GM21737 (cell line): ENCODE measurements at regions not wholly inside any gene's neighbourhood (a gene's known extent, or its start where the extent isn't known, plus 50 kb on each side); places are given as distances from the start of the nearest gene placed in this dataset.
"Not testable (repeated sequence)": the region's sequence is repeated elsewhere in the genome, so short reads cannot be mapped to it uniquely, and the experiment has no call there.

Experiments used
- ATAC-seq: cut with Tn5 transposase; IDR thresholded peaks from one replicate; pipeline ENCODE4 v1.9.1; 2021; ENCODE audit warnings: mild to moderate bottlenecking, moderate library complexity; ENCODE audit not compliant: unreplicated experiment

DNA sequence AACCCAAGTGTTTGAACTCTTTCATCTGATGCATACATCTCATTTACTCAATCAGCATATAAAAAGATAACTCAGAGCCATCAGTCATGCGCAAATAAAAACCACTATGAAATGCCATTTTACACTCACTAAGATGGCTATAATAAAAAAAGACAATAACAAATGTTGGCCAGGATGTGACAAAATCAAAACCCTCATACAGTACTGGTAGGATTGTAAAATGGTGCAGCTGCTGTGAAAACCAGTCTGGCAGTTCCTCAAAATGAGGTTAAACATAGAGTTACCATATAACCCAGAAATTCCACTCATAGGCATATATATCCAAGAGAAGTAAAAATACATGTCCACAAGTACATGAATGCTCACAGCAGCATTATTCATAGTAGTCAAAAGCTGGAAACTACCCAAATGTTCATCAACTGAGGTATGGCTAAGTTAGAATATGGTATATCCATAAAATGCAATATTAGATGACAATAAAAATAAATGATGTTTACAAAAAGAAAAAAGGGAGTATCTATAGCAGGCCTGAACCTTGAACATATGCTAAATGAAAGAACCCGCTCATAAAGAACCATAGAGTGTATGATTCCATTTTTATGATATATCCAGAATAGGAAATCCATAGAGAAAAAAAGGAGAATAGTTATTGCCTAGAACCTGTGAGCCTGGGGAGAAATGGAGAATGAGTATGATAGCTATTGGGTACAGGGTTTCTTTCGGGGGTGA, 265.1 kb downstream of the SIPA1L2 start:
- no peak for ATAC-seq

DNA sequence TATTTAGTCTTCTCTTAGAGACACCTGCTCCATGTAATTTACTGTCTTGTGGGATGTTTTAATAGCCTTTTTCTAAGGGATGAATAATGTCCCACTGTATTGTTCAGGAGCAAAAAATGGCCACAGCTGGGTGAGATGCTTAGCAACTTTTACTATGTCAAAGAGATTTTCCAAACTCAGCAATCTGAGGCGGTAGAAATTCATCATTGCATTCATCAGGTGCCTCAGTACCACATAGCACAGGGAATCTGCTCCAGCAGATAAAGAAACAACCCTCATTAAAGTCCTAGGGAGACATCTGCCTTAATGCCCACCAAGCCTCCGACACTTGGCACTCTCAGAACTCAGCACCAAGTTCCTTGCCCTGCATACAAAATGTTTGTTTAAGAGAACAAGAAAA, 266.9 kb downstream of the SIPA1L2 start:
- no peak for ATAC-seq

DNA sequence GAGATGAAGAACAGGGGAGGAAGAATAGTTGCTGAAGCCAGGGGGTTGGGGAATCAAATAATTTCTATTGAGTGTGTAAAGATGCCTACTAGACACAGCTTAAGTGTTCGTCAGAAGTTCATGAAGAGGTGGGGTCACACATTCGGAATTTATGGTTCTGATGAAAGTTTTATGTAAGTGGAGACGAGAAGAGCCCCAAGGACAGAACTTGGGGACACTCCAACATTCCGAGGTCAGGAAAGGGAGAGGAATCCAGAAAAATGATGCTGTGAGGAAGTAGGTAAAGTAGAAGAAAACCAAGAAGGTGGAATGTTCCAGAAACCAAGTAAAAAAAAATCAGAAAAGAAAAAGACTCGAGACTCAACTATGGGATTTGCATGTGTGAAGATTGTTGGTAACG, 272.5 kb downstream of the SIPA1L2 start:
- ATAC-seq: no peak

DNA sequence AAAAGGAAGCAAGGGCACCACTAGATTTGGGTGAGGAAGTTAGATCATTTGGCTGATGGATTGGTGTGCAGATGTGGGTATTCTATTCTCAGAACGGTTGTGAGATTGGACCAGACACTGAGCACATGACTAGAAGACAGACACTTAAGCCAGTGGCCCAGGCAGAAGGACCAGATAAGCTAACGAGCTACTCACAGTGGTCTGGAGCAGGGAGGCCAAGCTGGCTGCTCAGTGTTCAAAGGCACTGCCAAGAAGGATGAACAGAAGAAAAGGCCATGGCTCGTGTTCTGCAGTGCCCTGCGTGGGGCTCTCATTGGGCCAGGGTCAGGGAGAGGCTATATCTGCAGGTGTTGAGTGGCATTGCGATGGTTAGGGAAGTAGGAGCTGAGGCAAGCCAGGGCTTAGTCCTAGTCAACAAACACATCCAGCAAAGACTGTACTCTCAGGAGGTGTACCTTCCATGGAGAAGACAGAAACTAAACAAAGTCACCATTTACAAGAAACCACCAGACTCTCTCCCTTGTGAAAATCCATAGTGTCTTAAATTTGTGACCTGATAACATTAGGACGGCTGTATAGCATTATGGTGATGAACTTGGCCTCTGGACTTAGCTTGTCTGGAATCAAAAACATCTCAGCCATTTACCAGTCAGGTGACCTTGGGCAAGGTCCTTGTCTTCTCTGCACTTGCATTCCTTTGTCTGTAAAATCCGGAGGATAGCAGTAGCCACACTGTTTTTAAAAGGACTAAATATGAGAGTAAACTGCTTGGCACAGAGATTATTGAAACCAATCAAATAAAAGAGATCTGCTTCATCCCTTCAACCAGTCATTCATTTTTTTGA, 274.5 kb downstream of the SIPA1L2 start:
- no peak for ATAC-seq

DNA sequence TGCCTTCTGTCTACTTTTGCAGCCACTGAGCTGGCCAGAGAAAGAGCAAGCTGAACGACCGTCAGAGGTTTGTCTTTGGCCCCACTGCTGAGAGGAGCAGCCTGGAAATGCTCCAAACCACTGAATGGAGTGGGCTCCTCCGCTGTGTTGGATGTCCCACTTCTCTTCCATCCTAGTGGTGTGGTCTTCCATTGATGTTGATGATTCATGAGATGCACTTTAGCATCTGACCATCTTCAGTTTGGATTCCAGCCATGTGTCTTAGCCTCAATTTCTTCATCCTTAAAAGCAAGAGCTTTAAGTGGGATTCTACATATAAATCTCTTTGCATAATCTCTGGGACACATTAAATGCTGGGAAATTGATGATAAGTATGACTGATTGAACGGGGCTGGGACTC, 276.9 kb downstream of the SIPA1L2 start:
- no peak for ATAC-seq

DNA sequence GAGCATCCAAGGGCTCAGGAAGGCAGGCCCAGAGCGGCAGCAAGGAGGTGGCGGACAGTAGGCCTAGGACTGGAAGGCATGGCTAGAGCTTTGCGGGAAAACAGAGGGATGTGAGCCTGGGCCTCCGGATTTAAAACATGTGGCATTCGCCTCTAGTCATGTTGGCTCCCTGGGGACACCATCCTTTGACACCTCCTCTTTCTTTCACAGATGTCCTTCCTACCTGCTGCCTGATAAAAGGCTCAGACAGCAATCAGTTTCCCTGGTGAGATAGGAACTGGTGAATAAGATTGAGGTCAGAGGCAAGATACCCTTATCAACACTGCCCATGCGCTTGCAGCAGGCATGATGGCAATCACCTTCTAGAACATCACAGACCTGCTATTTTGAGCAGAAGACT, 277.6 kb downstream of the SIPA1L2 start:
- ATAC-seq: no peak

DNA sequence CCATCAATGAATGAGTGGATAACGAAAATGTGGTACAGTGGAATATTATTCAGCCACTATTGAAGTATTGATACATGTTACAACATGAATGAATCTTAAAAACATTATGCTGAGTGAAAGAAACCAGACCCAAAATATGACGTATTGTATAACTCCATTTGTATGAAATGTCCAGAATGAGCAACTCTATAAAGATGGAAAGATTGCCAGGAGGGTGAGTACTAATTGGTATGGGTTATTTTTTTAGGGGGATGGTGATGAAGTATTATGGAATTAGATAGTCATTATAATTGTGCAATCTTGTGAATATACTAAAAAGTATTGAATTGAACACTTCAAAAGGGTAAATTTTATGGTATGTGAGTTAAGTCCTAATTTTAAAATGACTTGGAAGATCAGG, 278.6 kb downstream of the SIPA1L2 start:
- no peak for ATAC-seq

DNA sequence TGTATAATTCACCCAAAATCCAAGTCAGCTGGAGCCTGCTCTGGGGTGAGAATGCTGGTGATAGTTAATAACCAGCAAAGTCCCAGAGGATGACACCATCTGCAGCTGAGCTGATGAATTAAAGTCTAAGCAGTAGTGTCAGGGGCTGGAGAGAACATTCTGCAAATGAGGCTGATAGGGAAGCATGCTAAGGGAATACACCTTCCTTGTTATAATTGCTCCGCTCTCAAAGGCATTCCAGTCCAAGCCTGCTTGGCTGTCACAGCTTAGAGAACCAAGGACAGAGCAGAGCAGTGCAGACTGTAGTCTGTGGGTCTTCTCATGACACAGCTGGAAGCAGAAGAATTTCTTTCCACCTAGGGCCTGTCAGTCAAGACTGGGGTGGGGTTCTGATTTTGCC, 283.1 kb downstream of the SIPA1L2 start:
- ATAC-seq: no peak

DNA sequence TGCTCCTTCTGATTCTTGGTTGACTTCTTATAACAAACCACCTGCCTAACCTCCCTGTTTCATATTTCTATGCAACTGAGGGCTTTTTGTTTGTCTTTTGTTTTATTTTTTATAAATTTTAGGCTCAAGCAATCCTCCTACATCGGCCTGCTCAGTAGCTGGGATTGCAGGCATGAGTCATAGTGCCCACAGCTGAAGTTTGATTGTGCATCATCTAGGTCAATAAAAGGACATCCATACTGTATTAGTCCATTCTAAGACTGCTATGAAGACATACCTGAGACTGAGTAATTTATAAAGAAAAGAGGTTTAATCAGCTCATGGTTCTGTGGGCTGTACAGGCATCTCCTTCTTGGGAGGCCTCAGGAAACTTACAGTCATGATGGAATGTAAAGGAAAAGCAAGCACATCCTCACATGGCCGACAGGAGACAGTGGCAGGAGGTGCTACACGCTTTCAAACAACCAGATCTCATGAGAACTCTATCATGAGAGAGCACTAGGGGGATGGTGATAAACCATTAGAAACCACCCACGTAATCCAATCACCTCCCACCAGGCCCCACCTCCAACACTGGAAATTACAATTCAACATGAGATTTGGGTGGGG, 285.0 kb downstream of the SIPA1L2 start:
- no peak for ATAC-seq

DNA sequence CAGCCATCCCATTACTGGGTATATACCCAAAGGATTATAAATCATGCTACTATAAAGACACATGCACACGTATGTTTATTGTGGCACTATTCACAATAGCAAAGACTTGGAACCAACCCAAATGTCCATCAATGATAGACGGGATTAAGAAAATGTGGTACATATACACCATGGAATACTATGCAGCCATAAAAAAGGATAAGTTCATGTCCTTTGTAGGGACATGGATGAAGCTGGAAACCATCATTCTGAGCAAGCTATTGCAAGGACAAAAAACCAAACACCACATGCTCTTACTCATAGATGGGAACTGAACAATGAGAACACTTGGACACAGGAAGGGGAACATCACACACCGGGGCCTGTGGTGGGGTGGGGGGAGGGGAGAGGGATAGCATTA, 285.7 kb downstream of the SIPA1L2 start:
- ATAC-seq: not testable (repeated sequence)

DNA sequence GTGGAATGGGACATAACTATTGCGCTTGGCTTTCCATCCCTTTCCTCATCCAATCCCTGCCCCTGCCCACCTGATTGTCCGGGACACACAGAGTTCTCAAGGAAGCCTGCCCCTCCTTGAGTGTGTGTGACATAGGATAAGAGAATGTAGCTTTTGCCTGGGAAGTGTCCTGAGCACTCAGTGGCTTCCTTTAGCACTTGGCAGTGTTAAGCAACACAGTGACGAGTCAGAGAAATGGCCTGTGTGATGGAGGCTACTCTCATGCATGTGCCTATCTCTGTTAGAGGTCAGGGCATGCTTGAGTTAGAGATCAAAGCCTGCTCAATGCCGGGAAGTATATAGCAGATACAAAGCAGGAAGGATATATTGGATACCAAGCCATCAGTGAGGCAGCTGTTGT, 289.5 kb downstream of the SIPA1L2 start:
- no peak for ATAC-seq

DNA sequence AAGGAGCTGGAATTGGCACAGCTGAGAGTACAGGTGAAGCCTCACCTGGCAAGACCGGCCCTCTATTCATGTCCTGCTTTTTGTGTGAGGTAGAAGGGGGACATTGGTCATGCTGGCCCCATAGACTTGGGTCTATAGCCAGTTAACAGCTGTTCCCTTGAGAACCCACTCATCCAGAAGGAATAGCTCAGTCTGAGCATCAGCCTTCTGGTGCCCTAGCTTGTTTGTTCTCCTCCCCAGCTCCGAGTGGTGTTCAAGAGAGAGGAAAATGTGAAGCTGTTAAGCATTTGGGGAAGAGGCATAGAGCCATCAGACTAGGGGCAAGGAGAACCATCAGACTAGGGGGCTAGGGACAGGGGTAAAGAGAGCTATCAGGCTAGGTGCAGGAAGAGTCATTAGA, 290.9 kb downstream of the SIPA1L2 start:
- no peak for ATAC-seq

DNA sequence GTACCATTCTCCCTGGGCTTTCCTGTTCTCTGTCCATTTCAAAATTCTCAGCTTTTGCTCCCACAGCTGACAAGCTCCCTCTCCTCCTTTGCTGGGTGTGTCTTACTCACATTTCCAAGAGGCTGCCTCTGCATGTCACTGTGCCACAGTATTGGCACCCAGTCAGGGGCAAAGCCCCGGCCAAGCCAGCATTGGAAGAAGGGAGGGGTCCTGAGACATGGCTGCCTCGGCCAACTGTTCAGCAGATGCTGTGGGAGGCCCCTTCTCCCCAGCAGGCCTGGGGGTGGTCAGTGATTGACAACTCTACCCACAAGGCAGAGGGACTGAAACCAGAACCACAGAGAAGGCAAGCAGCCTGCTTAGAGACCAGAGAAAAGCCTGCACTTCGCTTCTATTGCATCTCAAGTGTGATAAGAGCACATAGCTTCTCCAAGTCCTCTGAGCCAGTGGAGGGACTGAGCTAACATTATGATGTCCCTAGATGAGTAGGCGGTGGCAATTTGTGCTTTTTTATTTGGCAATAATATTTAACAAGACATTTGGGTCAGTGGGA, 294.1 kb downstream of the SIPA1L2 start:
- no peak for ATAC-seq

DNA sequence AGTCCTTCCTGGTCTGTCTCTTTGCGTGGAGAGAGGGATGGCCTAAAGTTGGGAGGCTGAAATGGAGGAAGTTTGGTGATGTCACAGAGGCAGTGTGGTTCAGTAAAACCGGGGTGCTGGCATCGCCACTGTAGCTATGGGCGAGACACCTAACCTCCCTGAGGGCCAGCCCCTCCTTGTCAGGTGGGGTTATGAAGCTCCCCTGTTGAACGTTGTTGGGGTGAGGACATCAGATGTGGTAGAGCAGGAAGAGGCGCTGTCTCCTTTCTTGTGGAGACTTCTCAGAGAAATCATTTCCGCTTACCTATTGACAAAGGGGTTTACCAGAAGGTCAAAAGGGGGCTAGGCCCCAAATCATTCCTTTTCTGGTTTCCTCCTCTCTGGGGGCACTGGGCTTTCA, 294.7 kb downstream of the SIPA1L2 start:
- ATAC-seq: no peak

DNA sequence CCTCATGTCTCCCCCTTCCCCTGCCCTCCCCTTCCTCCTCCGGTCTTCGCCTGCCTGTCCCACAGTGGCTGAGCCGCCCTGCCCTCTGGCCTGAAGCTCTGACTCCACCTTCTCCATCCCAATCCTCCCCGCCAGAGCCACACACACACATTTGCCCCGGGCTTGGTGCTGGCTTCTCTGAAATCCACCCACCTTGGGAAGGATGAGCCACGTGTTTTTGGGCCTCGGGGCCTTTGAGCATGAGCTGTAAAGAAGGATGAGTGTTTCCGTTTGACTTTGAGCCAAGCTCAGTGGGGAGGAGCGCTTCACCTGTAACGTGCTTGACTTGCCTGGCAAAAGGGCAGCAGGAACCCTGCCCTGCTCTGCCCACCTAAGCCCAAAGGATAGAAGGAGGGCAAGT, 295.1 kb downstream of the SIPA1L2 start:
- ATAC-seq: no peak

DNA sequence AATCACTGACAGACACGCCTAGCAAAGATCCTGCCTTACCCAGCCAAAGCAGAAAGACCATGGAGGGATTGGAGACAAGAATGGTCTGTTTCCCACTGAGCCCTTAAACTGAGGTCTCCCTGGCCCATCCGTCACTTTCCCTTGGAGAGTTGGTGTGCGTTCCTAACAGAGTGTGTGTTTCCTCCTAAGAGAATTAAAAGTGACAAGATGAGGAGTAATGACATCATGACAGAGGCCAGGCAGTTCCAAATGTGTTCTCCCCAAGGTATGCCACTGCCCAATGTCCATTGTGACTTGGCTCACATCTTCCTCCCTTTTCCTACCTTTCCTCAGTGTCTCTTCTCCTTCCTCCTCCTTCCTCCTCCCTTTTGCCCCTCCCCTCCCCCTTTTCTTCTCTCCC, 295.7 kb downstream of the SIPA1L2 start:
- ATAC-seq: no peak

DNA sequence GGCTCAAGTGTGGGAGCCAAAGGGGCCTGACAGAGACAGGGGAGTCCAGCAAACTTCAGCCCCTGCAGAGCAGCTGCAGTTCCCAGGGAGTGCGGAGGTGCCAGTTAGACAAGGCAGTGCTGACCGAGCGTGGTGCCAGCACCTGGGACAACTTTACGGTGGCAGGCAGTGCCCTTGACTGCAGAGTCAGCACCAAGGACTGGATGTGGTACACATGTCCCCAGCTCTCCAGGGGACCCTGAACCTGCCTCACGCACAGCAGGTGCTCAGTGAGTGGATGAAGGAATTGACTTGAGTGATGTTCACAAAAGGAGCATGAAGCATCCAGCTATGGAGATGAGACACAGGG, 296.5 kb downstream of the SIPA1L2 start:
- ATAC-seq: no peak

DNA sequence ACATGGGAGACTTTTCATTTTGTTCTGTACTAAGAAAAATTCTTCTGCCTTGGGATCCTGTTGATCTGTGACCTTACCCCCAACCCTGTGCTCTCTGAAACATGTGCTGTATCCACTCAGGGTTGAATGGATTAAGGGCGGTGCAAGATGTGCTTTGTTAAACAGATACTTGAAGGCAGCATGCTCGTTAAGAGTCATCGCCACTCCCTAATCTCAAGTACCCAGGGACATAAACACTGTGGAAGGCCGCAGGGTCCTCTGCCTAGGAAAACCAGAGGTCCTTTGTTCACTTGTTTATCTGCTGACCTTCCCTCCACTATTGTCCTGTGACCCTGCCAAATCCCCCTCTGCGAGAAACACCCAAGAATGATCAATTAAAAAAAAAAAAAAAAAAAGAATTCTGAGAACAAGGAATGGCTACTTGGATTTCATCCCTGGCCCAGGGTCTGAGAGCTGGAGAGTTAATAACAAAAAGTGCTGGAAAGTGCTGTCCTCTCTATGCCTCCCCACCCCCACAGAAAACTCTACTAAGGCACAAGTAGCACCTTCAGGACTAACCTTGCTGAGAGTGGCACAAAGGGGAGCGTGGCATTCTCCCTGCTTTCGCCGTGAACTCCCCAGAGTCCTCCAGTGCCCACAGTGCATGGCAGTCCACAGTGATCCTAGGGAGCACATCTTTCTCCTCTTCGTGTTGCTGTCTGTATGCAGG, 297.1 kb downstream of the SIPA1L2 start:
- ATAC-seq: not testable (repeated sequence)

DNA sequence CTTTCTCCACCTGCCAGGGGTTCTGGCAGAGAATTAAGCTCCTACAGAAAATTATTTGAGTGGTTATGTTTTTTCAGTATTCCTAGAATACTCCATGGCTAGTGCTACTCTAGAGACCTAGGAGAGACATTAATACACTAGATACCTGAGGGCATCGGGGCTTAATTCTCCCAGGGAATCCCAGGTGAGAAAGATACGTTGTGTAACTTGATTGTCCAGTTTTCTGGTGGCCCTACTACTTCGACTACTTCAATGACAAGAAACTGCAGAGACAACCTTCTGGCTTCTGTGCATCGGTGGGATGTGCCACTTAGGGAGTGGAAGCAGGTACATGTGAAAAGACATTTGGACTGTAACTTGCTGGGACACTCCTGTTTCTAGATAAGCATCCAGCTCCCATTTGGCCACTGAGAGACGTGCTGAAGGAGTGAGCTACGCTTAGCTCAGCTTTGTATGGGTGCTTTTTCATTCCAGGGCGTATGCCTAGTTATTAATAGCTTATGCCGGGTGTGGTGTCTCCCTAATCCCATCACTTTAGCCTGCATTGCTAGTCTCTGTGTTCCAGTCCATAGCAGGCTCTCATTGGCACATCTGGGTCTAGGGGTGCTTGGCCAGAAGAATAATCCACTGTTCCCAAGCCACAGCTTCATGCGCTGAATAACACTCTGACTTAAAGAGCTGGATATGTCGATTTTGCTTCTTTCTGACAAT, 300.7 kb downstream of the SIPA1L2 start:
- no peak for ATAC-seq

DNA sequence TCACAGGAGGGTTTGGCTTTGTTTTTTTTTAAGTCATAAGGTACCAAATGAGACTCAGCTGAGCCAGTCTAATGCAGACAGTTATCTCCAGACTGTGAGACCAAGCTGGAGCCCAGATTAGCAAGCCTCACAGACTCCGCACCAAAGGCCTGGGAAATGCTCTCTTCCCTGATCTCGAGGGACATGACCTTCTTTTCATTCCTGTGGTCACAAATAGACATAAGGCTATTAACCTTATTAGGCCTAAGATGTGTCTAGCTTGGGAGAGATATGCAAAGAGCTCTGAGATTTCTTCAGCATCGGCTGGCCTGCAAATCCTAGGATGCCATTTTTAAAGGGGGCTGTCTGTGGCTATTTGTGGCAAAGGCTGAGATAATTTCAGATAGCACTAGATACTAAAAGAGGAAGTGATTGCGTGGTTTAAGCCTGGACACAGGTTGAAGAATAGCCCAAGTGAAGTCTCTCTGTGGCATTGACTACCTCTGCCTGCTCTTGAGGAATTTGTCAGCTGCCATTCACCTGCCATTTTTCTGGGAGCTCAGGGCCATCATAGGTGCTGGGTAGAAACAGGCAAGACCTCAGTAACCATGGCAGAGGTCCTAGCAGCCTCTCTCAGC, 301.3 kb downstream of the SIPA1L2 start:
- no peak for ATAC-seq
